ENCODE measurements at regions not wholly inside any gene's neighbourhood (a gene's known extent, or its start where the extent isn't known, plus 50 kb on each side); places are given as distances from the start of the nearest gene placed in this dataset.

DNA sequence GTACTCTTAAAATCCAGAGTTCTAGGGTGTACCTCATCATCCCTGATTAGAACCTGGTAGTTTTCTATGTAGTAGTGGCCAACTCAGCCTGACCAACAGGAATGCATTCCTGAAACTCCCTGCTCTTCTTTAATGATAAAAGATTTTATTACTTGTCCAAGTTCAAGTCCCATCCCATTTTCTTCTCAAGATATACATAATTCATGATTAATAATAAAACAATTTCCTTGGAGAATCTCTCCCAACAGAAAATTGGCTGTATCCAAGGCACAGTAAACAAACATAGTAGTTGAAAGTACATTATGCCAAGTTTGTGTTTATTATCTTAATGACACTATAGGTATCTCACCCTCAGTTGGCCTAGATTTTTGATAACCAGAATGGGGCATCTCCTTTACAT is 714.1 kb upstream of the ADAMTS5 start:
- TF ChIP-seq, protein P1, sequence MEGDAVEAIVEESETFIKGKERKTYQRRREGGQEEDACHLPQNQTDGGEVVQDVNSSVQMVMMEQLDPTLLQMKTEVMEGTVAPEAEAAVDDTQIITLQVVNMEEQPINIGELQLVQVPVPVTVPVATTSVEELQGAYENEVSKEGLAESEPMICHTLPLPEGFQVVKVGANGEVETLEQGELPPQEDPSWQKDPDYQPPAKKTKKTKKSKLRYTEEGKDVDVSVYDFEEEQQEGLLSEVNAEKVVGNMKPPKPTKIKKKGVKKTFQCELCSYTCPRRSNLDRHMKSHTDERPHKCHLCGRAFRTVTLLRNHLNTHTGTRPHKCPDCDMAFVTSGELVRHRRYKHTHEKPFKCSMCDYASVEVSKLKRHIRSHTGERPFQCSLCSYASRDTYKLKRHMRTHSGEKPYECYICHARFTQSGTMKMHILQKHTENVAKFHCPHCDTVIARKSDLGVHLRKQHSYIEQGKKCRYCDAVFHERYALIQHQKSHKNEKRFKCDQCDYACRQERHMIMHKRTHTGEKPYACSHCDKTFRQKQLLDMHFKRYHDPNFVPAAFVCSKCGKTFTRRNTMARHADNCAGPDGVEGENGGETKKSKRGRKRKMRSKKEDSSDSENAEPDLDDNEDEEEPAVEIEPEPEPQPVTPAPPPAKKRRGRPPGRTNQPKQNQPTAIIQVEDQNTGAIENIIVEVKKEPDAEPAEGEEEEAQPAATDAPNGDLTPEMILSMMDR (IDR thresholded peaks at IDR 0.05) = no peak
- no peak for TF ChIP-seq POLR2A (IDR thresholded peaks at IDR 0.05)

Data from uterus (tissue), 2 donors.